ENCODE measurements at regions not wholly inside any gene's neighbourhood (a gene's known extent, or its start where the extent isn't known, plus 50 kb on each side); places are given as distances from the start of the nearest gene placed in this dataset.

- POLR2A ChIA-PET, result no interaction called here
- CTCF ChIA-PET, result no interaction called here
- DNase-seq (ENCODE audit: extremely low spot score), result no peak
- TF ChIP-seq CTCF (IDR thresholded peaks at IDR 0.05; ENCODE audit: control extremely low read depth, extremely low read depth, low read depth, missing control alignments), result no peak
Observed at GRCh38 chr2:41484858-41485234, 563.0 kb upstream of the PKDCC start.

DNA sequence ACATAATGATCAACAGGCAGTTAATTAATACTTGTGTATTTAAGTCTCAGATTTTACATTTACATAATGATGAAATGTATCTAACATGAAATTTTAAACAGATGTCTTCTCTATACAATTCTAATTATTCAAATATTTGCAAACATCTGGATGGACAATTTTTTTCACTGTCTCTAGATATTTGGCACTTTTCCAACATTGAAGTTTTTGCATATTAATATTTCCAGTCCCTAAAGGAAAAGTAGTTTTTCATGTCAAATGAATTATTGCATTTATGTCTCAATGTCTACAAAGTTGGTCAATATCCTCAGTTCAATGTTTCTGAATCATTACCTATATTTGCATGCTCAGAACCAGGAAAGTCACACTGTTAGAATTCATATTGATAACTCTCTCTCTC is 560.9 kb upstream of the PKDCC start:
- CTCF ChIA-PET, result no interaction called here
- POLR2A ChIA-PET, result no interaction called here
- DNase-seq (ENCODE audit: extremely low spot score), result no peak
- no peak for TF ChIP-seq CTCF (IDR thresholded peaks at IDR 0.05; ENCODE audit: control extremely low read depth, extremely low read depth, low read depth, missing control alignments)

- no peak for TF ChIP-seq CTCF (IDR thresholded peaks at IDR 0.05; ENCODE audit: control extremely low read depth, extremely low read depth, low read depth, missing control alignments)
- ChIA-PET CTCF (no interaction called here), POLR2A (no interaction called here)
- DNase-seq (ENCODE audit: extremely low spot score), result no peak
Observed at GRCh38 chr2:41488888-41489287, 558.9 kb upstream of the PKDCC start.

DNA sequence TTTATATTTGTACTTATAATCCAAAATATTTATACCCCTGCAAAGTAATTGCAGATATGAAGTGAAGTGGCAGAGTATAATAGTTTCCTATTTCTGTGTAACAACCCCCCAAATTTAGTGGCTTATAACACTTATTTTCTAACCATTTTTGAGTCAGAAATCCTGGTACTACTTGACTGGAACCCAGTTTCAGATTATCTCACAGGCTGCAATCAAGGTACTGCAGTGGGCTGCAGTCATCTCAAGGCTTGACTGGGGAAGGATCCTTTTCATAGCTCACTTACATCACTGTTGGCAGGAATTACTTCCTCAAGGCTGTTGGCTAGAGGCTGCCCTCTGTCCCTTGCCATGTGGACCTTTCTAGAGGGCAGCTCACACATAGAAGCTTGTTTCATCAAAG is 558.2 kb upstream of the PKDCC start:
- no peak for TF ChIP-seq CTCF (IDR thresholded peaks at IDR 0.05; ENCODE audit: control extremely low read depth, extremely low read depth, low read depth, missing control alignments)
- ChIA-PET CTCF (no interaction called here), POLR2A (no interaction called here)
- DNase-seq (ENCODE audit: extremely low spot score), result no peak

DNA sequence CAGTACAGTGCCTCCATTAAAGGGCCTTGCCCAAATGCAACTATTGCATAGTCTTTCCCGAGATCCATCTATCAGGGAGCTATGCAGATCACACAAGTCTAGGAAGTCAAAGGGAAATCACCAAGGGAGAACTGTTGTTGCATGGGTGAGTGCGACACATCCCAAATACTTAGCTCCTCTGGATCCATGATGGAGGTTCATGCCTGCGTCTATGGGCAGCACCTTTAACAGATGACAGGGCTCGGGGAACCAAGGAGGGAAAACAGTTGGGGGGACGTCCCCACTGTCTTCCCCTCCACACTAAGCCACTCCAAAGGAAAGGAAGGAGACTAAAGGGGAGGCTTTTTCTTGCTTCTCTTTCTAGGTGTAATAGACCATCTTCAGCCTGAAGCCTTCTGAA is 552.8 kb upstream of the PKDCC start:
- TF ChIP-seq CTCF (IDR thresholded peaks at IDR 0.05; ENCODE audit: control extremely low read depth, extremely low read depth, low read depth, missing control alignments), result no peak
- CTCF ChIA-PET, result interaction anchor here (1.1 kb wide), 1 partner anchor 10 kb away, joined by 3 read pairs; no protein-coding TSS in a partner anchor
- POLR2A ChIA-PET, result no interaction called here
- DNase-seq (ENCODE audit: extremely low spot score), result no peak

DNA sequence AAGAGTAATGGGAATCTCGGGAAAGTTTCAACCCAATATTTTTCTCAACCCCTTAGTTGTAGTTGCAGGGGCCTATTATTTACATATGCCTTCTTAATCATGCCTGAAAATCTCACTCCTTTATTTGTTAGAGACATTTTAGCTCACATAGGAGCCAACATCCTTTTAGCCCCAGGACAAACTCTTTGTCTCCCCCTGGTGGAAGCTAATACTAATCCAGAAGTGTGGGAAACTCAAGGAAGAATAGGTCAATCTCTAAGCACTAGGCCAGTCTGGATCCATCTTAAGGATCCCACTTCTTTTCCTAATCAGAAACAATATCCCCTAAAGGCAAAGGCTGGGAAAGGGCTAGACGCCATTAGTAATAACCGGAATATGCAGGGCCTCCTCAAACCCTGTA is 550.9 kb upstream of the PKDCC start:
- CTCF ChIA-PET, result interaction anchor here (0.9 to 1.2 kb wide), 2 partner anchors 33 to 179 kb away, joined by 3 to 4 read pairs; no protein-coding TSS in a partner anchor
- no peak for TF ChIP-seq CTCF (IDR thresholded peaks at IDR 0.05; ENCODE audit: control extremely low read depth, extremely low read depth, low read depth, missing control alignments)
- POLR2A ChIA-PET, result no interaction called here
- DNase-seq (ENCODE audit: extremely low spot score), result no peak

- ChIA-PET POLR2A (no interaction called here), CTCF (no interaction called here)
- DNase-seq (ENCODE audit: extremely low spot score), result no peak
- no peak for TF ChIP-seq CTCF (IDR thresholded peaks at IDR 0.05; ENCODE audit: control extremely low read depth, extremely low read depth, low read depth, missing control alignments)
Observed at GRCh38 chr2:41498781-41499180, 549.0 kb upstream of the PKDCC start.

Data from GM10248 (cell line).